ENCODE measurements at regions not wholly inside any gene's neighbourhood (a gene's known extent, or its start where the extent isn't known, plus 50 kb on each side); places are given as distances from the start of the nearest gene placed in this dataset.

- DNase-seq (ENCODE audit: low spot score) = no peak
- Histone ChIP-seq H3K9me3 (ENCODE audit: low read depth) (no peaks in the 10 kb centered on the region), H3K9me2 (replicated peaks; ENCODE audit: insufficient read depth) (no peaks in the 10 kb centered on the region), H4K20me1 (ENCODE audit: insufficient read depth, poor library complexity, severe bottlenecking) (no peaks in the 10 kb centered on the region), H2AFZ (no peak overlapping the region), H3K27ac (no peak overlapping the region), H3K4me2 (no peak overlapping the region), H3K4me3 (no peak overlapping the region), H3K36me3 (replicated peaks; ENCODE audit: insufficient read depth, low read depth) (no peaks in the 10 kb centered on the region), H3K79me2 (no peaks in the 10 kb centered on the region), H3K27me3 (peaks cover 6% of the 10 kb centered on the region), H3K4me1 (ENCODE audit: insufficient read depth) (no peaks in the 10 kb centered on the region)
- 62% methylated on average over 9 of the region's 9 CpGs for WGBS (ENCODE audit: low lambda C conversion rate, missing lambda C conversion rate)
- TF ChIP-seq EZH2phosphoT487 (IDR thresholded peaks at IDR 0.05; ENCODE audit: low read depth, severe bottlenecking, unreplicated experiment) (no peak), EZH2 (IDR thresholded peaks at IDR 0.05; ENCODE audit: borderline replicate concordance) (no peak), CTCF (IDR thresholded peaks at IDR 0.05; ENCODE audit: poor library complexity) (no peak)
Observed at GRCh38 chr16:86635176-86635876, 57.0 kb downstream of the FOXL1 start.

- Histone ChIP-seq H2AFZ (no peak overlapping the region), H3K27ac (no peak overlapping the region), H3K4me1 (ENCODE audit: insufficient read depth) (no peaks in the 10 kb centered on the region), H3K4me3 (no peak overlapping the region), H3K4me2 (no peak overlapping the region), H3K9me2 (replicated peaks; ENCODE audit: insufficient read depth) (no peaks in the 10 kb centered on the region), H4K20me1 (ENCODE audit: insufficient read depth, poor library complexity, severe bottlenecking) (no peaks in the 10 kb centered on the region), H3K79me2 (no peaks in the 10 kb centered on the region), H3K27me3 (peaks cover 6% of the 10 kb centered on the region), H3K9me3 (ENCODE audit: low read depth) (no peaks in the 10 kb centered on the region), H3K36me3 (replicated peaks; ENCODE audit: insufficient read depth, low read depth) (no peaks in the 10 kb centered on the region)
- 81% methylated on average over 12 of the region's 12 CpGs for WGBS (ENCODE audit: low lambda C conversion rate, missing lambda C conversion rate)
- DNase-seq (ENCODE audit: low spot score) = no peak
- TF ChIP-seq EZH2phosphoT487 (IDR thresholded peaks at IDR 0.05; ENCODE audit: low read depth, severe bottlenecking, unreplicated experiment) = no peak
- TF ChIP-seq EZH2 (IDR thresholded peaks at IDR 0.05; ENCODE audit: borderline replicate concordance) = no peak
- no peak for TF ChIP-seq CTCF (IDR thresholded peaks at IDR 0.05; ENCODE audit: poor library complexity)
Observed at GRCh38 chr16:86635926-86636325, 57.6 kb downstream of the FOXL1 start.

- H3K4me1 ChIP-seq (ENCODE audit: insufficient read depth) = no peaks in the 10 kb centered on the region
- no peak overlapping the region for H3K27ac ChIP-seq
- H3K79me2 ChIP-seq = no peaks in the 10 kb centered on the region
- TF ChIP-seq CTCF (IDR thresholded peaks at IDR 0.05; ENCODE audit: poor library complexity) = no peak
- TF ChIP-seq EZH2phosphoT487 (IDR thresholded peaks at IDR 0.05; ENCODE audit: low read depth, severe bottlenecking, unreplicated experiment) = no peak
- no peak for TF ChIP-seq EZH2 (IDR thresholded peaks at IDR 0.05; ENCODE audit: borderline replicate concordance)
- no peaks in the 10 kb centered on the region for H3K9me2 ChIP-seq (replicated peaks; ENCODE audit: insufficient read depth)
- no peaks in the 10 kb centered on the region for H4K20me1 ChIP-seq (ENCODE audit: insufficient read depth, poor library complexity, severe bottlenecking)
- H3K4me3 ChIP-seq = no peak overlapping the region
- H2AFZ ChIP-seq = no peak overlapping the region
- peaks cover 6% of the 10 kb centered on the region for H3K27me3 ChIP-seq
- 44% methylated on average over 2 of the region's 2 CpGs for WGBS (ENCODE audit: low lambda C conversion rate, missing lambda C conversion rate)
- no peak overlapping the region for H3K4me2 ChIP-seq
- DNase-seq (ENCODE audit: low spot score) = no peak
- H3K36me3 ChIP-seq (replicated peaks; ENCODE audit: insufficient read depth, low read depth) = no peaks in the 10 kb centered on the region
- H3K9me3 ChIP-seq (ENCODE audit: low read depth) = no peaks in the 10 kb centered on the region
Observed at GRCh38 chr16:86637744-86638143, 59.4 kb downstream of the FOXL1 start.

All from hepatocyte (in vitro differentiated cells).